Left lobe of liver (tissue), 2 donors: ENCODE measurements at regions not wholly inside any gene's neighbourhood (a gene's known extent, or its start where the extent isn't known, plus 50 kb on each side); places are given as distances from the start of the nearest gene placed in this dataset.

ENCODE experiments used
- ATAC-seq: fragments of 200-7000 bp; cut with Tn5 transposase; one replicate; pipeline ENCODE4 v1.9.1; 2020; ENCODE audit warnings: mild to moderate bottlenecking, moderate library complexity
- DNase-seq: peaks from one replicate; pipeline ENCODE4 v3.0.0-alpha.2; 2020; ENCODE audit warnings: low spot score
- donor health status: DM: no; HTN: no; CAD: no; lungs with moderate emphysema.
- donor health status: DM: no; HTN: yes; CAD: no.

DNA sequence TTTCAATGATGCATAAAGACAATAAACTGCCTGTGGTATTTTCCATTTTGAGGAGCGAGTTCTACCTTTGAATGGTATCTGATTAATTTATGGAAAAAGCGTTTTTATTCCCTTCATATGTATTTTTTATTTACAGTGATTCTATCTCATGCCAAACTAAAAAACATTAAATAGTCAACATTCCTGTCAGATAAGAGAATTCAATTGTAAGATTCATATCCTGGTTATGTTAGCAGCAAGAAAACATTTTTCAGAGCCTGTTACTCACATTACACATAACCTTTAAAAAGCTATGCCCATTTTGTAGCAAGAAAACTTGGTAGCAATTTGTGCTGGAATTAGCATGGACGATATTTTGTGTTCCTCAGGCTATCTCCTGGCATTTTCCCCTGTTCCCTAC, 55.1 kb upstream of the PRLR start:
- DNase-seq, result no peak
- no peak for ATAC-seq

DNA sequence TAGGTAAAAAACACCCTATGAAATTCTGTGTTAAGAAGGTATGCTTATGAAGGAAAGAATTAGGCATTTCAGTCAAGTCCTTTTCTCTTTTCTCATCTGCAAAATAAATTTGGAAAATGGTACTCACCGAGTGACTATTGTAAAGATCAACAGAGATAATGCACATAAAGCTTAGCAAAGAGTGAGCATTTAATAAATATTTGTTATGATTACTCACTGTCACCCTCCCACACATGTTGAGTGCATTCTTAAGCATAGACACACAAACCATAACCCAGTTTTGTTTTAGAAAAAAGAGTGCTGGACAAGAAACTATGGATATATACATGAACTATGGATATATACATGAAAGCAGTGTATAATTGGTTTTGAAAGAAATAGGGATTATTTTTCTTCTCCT, 54.7 kb upstream of the PRLR start:
- ATAC-seq (no peak), DNase-seq (no peak)

DNA sequence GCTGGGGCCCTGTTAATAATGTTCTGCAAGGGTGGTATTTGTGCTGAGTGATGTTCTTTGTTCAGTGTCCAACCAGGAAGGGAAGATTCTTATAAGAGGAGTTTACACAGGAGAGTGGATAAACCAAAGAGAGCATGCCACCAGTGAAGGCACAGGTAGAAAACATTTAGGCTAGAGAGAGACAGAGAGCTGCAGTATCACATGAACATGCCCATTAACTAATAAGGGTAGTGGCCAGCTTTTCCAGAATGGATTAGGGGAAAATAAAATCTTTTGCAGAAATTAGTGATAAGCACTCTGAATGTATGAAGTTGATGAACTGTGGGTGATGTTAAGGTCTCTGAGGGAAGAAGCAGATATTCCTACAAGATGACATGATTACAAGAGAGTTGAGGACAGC, 54.1 kb upstream of the PRLR start:
- no peak for ATAC-seq

DNA sequence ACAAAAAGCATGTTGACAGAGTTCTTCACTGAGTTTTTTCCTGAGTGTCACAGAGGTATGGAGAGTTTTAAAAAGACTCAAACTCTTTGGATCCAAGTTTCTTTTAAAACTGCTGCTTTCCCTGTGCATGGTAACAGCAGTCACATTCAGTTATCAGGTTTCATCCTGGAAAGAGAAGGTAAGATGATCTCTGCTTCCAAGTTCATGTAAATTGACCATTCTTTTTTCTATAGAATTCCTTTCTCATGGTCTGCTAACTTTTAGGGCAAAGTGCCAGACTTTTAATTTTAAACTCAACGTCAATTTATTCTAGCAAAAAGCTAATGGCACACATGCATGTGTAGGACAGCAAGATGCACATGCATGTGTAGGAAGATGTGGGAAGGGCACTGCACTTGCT, 52.5 kb upstream of the PRLR start:
- ATAC-seq, result no peak

More for the DNA sequence above, 54.1 kb upstream of the PRLR start:
- no peak for DNase-seq

DNA sequence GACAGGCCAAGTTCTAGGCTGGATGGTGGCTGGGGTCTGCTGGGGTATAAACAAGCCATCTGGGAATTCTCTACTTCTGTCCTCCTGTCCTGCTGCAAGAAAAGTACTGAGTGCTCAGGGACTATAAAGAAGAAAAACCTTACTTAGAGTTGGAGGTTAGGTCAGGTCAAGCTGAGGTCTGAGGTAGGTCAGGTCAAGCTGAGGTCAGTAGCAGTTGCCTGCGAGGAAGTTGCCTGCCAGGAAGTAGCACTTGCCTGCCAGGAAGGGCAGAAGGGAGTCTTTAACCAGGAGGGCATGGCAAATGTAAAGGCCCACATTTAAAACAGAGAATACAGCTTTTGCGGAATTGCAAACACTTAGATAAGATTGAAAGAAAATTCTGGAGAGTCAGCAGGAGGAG, 51.3 kb upstream of the PRLR start:
- no peak for ATAC-seq
- no peak for DNase-seq

More for the DNA sequence above, 52.5 kb upstream of the PRLR start:
- no peak for DNase-seq
